ENCODE measurements at regions not wholly inside any gene's neighbourhood (a gene's known extent, or its start where the extent isn't known, plus 50 kb on each side); places are given as distances from the start of the nearest gene placed in this dataset.

GRCh38 chr9:91162784-91163443 lies 198.8 kb downstream of the AUH start:
- no peak for TF ChIP-seq CTCF (IDR thresholded peaks at IDR 0.05; ENCODE audit: low read depth, low read length, missing control alignments)

GRCh38 chr9:91163444-91163772 lies 198.3 kb downstream of the AUH start:
- no peak for TF ChIP-seq CTCF (IDR thresholded peaks at IDR 0.05; ENCODE audit: low read depth, low read length, missing control alignments)
- H3K4me3 ChIP-seq (replicated peaks; ENCODE audit: low read depth, low read length), result no peak overlapping the region
- DNase-seq (ENCODE audit: extremely low read depth, low read depth), result no peak

More at GRCh38 chr9:91162784-91163443, 198.8 kb downstream of the AUH start:
- no peak for DNase-seq (ENCODE audit: extremely low read depth, low read depth)
- no peak overlapping the region for H3K4me3 ChIP-seq (replicated peaks; ENCODE audit: low read depth, low read length)

GRCh38 chr9:91163773-91164471 lies 197.8 kb downstream of the AUH start:
- no peak for TF ChIP-seq CTCF (IDR thresholded peaks at IDR 0.05; ENCODE audit: low read depth, low read length, missing control alignments)
- no peak overlapping the region for H3K4me3 ChIP-seq (replicated peaks; ENCODE audit: low read depth, low read length)
- no peak for DNase-seq (ENCODE audit: extremely low read depth, low read depth)

Measured in HFF-Myc (cell line).